ENCODE measurements at regions not wholly inside any gene's neighbourhood (a gene's known extent, or its start where the extent isn't known, plus 50 kb on each side); places are given as distances from the start of the nearest gene placed in this dataset.

DNA sequence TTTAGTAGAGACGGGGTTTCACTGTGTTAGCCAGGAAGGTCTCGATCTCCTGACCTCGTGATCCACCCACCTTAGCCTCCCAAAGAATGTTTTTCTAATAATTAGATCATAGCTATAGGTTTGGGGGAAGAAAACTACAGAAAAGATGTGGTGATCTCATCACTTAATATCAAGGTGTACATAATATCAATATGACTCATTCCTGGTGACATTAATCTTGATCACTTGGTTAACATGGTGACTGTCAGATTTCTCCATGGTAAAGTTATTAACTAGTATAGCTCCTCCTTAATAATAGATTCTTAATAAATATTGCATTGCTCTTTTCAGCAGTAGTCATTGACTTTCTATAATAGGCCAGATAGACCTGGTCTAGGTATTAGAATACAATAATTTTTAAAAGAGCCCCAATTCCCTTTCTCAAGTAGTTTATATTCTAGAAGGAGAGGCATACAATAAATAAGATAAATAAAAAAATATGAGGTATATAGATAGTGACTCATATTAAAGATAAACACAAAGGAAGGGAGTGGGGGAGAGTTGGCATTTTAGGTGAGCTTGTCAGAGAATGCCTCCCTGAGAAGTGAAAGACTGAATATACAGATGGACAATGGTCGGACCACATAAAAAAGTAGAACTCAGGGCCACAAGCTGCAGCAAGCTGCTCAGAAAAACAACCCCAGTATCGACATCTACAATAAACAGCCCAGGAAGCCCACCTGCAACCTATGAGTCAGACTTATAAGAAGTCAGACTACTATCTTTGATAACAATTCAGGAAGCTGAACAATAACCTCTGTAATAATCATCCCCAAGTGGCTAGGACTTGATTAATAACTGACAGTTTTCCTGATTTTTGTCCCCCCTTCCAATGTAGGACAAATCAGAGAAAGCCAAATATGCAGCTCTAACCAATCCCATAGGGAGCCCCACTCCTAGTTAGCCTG lies 210.8 kb downstream of the RFC3 start:
- Histone ChIP-seq H3K27me3 (replicated peaks; ENCODE audit: control insufficient read depth, insufficient read depth, low read length) (no peaks in the 10 kb centered on the region), H3K4me3 (replicated peaks; ENCODE audit: low read depth, low read length) (no peak overlapping the region), H3K36me3 (ENCODE audit: control insufficient read depth, insufficient read depth, low read length) (no peaks in the 10 kb centered on the region)
- DNase-seq (ENCODE audit: extremely low read depth, insufficient read length) = no peak
- TF ChIP-seq CTCF (IDR thresholded peaks at IDR 0.05; ENCODE audit: insufficient read depth, low read length, poor library complexity, severe bottlenecking) = no peak

DNA sequence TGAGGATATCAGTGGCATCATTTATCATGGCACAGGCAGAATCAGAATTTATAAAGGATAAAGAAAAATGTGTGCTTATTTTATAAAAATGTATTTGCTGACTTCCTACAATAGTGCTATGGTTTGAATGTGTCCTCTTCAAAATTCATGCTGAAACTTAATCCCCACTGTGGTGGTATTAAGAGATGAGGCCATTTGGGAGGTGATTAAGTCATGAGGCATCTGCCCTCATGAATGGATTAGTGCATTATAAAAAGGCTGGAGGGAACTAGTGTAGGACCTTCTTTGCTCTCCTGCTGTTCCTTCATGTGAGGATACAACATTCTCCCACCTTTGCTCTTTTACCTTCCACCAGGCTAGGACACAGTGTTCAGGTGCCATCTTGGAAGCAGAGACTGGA lies 212.8 kb downstream of the RFC3 start:
- no peaks in the 10 kb centered on the region for H3K27me3 ChIP-seq (replicated peaks; ENCODE audit: control insufficient read depth, insufficient read depth, low read length)
- no peak for DNase-seq (ENCODE audit: extremely low read depth, insufficient read length)
- H3K4me3 ChIP-seq (replicated peaks; ENCODE audit: low read depth, low read length) = no peak overlapping the region
- no peaks in the 10 kb centered on the region for H3K36me3 ChIP-seq (ENCODE audit: control insufficient read depth, insufficient read depth, low read length)
- no peak for TF ChIP-seq CTCF (IDR thresholded peaks at IDR 0.05; ENCODE audit: insufficient read depth, low read length, poor library complexity, severe bottlenecking)

DNA sequence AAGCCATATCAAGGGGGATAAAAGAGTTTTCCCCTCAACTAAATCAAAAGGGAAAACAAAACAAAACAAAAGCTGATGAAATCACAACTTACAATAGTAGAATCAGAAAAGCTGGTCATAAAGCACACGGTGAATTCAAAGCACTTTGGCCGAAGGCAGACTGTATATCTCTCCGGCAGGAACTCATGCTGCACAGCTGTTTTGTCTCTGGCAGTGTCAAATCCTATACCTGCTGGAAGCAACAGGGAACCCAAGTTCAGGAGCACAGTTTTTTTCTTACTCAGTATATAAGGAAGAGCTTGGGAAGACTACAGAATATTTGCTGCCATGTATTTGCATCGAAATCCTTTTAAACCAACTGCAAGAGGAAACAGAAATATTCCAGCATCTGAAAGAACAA lies 213.7 kb downstream of the RFC3 start:
- no peak for DNase-seq (ENCODE audit: extremely low read depth, insufficient read length)
- no peaks in the 10 kb centered on the region for H3K36me3 ChIP-seq (ENCODE audit: control insufficient read depth, insufficient read depth, low read length)
- H3K27me3 ChIP-seq (replicated peaks; ENCODE audit: control insufficient read depth, insufficient read depth, low read length) = no peaks in the 10 kb centered on the region
- no peak for TF ChIP-seq CTCF (IDR thresholded peaks at IDR 0.05; ENCODE audit: insufficient read depth, low read length, poor library complexity, severe bottlenecking)
- no peak overlapping the region for H3K4me3 ChIP-seq (replicated peaks; ENCODE audit: low read depth, low read length)

GRCh38 chr13:34034411-34034810 lies 216.5 kb downstream of the RFC3 start:
- no peak for TF ChIP-seq CTCF (IDR thresholded peaks at IDR 0.05; ENCODE audit: insufficient read depth, low read length, poor library complexity, severe bottlenecking)
- H3K27me3 ChIP-seq (replicated peaks; ENCODE audit: control insufficient read depth, insufficient read depth, low read length) = no peaks in the 10 kb centered on the region
- no peaks in the 10 kb centered on the region for H3K36me3 ChIP-seq (ENCODE audit: control insufficient read depth, insufficient read depth, low read length)
- DNase-seq (ENCODE audit: extremely low read depth, insufficient read length) = no peak
- no peak overlapping the region for H3K4me3 ChIP-seq (replicated peaks; ENCODE audit: low read depth, low read length)

GRCh38 chr13:34035178-34035577 lies 217.2 kb downstream of the RFC3 start:
- TF ChIP-seq CTCF (IDR thresholded peaks at IDR 0.05; ENCODE audit: insufficient read depth, low read length, poor library complexity, severe bottlenecking) = no peak
- no peaks in the 10 kb centered on the region for H3K27me3 ChIP-seq (replicated peaks; ENCODE audit: control insufficient read depth, insufficient read depth, low read length)
- H3K4me3 ChIP-seq (replicated peaks; ENCODE audit: low read depth, low read length) = no peak overlapping the region
- H3K36me3 ChIP-seq (ENCODE audit: control insufficient read depth, insufficient read depth, low read length) = no peaks in the 10 kb centered on the region
- no peak for DNase-seq (ENCODE audit: extremely low read depth, insufficient read length)
